T47D (cell line): ENCODE measurements at regions not wholly inside any gene's neighbourhood (a gene's known extent, or its start where the extent isn't known, plus 50 kb on each side); places are given as distances from the start of the nearest gene placed in this dataset.

Experiments
- DNase-seq, 2 experiments: peaks; one replicate each; pipeline versions ENCODE4 v3.0.0 to v3.0.0-alpha.2; 2011 to 2012; ENCODE audit warnings: low read depth in 1 of 2, low spot score in 1 of 2
- JUND ChIP-seq: IDR thresholded peaks from 2 replicates; pipeline ENCODE4 v1.6.1; 2012; ENCODE audit warnings: low read depth
- in situ Hi-C: cut with HindIII; loops from 2 replicates; pipeline ENCODE4 v1.10.0; 2016; ENCODE audit warnings: low sequenced_read_pairs, low pct_unique_long_range_greater_than_20kb

- no peak for DNase-seq
- TF ChIP-seq JUND: no peak
- in situ Hi-C loops: no loop called here
Measured at GRCh38 chr12:118467641-118468305, 91.4 kb downstream of the SUDS3 start.

- in situ Hi-C loops: no loop called here
- no peak for TF ChIP-seq JUND
- DNase-seq: no peak
Measured at GRCh38 chr12:118472940-118473339, 96.6 kb downstream of the SUDS3 start.

GRCh38 chr12:118480235-118480634 is 103.9 kb downstream of the SUDS3 start:
- DNase-seq: no peak

GRCh38 chr12:118488034-118488433 is 111.7 kb downstream of the SUDS3 start:
- no peak for TF ChIP-seq JUND
- no peak for DNase-seq
- in situ Hi-C loops: no loop called here

More at GRCh38 chr12:118480235-118480634, 103.9 kb downstream of the SUDS3 start:
- in situ Hi-C loops: no loop called here
- TF ChIP-seq JUND: no peak

- in situ Hi-C loops: no loop called here
- TF ChIP-seq JUND: no peak
- no peak for DNase-seq
Measured at GRCh38 chr12:118493962-118494361, 117.6 kb downstream of the SUDS3 start.

- no peak for DNase-seq
- in situ Hi-C loops: no loop called here
- TF ChIP-seq JUND: no peak
Measured at GRCh38 chr12:118494776-118495175, 118.4 kb downstream of the SUDS3 start.

GRCh38 chr12:118495296-118495695 is 118.9 kb downstream of the SUDS3 start:
- in situ Hi-C loops: no loop called here
- no peak for TF ChIP-seq JUND
- peak in 1 of 2 experiments; percentile 54 for DNase-seq

- in situ Hi-C loops: no loop called here
- DNase-seq: peak in 1 of 2 experiments; percentile 90
- TF ChIP-seq JUND: no peak
Measured at GRCh38 chr12:118498171-118498570, 121.8 kb downstream of the SUDS3 start.

- no peak for TF ChIP-seq JUND
- in situ Hi-C loops: no loop called here
- DNase-seq: no peak
Measured at GRCh38 chr12:118500299-118500698, 123.9 kb downstream of the SUDS3 start.

- DNase-seq: no peak
- TF ChIP-seq JUND: no peak
- in situ Hi-C loops: no loop called here
Measured at GRCh38 chr12:118501489-118501888, 125.1 kb downstream of the SUDS3 start.

GRCh38 chr12:118503476-118503875 is 127.1 kb downstream of the SUDS3 start:
- TF ChIP-seq JUND: no peak
- in situ Hi-C loops: no loop called here
- DNase-seq: no peak

GRCh38 chr12:118512669-118513068 is 136.3 kb downstream of the SUDS3 start:
- DNase-seq: no peak
- no peak for TF ChIP-seq JUND
- in situ Hi-C loops: no loop called here

GRCh38 chr12:118513611-118514010 is 137.3 kb downstream of the SUDS3 start:
- DNase-seq: no peak
- in situ Hi-C loops: no loop called here
- no peak for TF ChIP-seq JUND

- in situ Hi-C loops: no loop called here
- TF ChIP-seq JUND: no peak
- DNase-seq: no peak
Measured at GRCh38 chr12:118514297-118514696, 137.9 kb downstream of the SUDS3 start.
